Right renal pelvis (tissue), 4 donors: ENCODE measurements at regions not wholly inside any gene's neighbourhood (a gene's known extent, or its start where the extent isn't known, plus 50 kb on each side); places are given as distances from the start of the nearest gene placed in this dataset.
"Not testable (repeated sequence)": the region's sequence is repeated elsewhere in the genome, so short reads cannot be mapped to it uniquely, and the experiment has no call there.

Experiments
- DNase-seq, 4 donors: peaks; one replicate each; pipeline ENCODE4 v3.0.0-alpha.2; 2013; ENCODE audit warnings: low read depth in 4 of 4, low spot score in 3 of 4, missing footprints in 1 of 4

DNA sequence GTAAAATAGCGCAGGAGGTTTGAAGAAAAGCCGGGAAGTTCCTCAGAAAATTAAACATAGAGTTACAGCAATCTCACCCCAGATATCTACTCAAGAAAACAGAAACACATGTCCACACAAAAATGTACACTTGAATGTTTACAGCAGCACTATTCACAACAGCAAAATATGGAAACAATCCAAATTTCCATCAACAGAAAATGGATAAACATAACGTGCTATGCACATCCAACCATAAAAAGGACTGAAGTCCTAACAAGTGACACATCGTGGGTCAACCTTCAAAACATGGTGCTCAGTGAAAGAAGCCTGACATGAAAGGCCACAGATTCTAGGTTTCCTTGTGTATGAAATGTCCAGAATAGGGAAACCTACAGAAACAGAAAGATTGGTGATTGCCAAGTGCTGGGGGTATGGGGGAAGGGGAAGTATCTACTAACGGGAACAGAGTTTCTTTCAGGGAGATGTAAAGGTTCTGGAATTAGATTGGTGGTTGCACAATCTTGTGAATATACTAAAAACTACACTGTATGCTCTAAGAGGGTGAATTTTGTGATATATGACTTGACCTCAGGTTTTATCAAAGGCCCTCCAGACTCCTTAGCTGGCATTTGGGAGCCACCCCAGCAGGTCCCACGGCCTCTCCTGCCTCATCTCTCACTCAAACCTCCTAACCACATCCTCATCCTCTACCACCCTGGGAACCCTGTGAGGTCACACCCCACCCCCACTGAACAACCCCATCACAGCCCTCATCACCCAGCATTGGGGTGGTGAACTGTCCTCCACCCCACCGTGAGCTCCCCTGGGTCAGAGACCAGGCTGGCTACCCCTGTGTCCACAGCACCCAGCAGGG is 69.2 kb upstream of the PRR5 start:
- DNase-seq: no peak

DNA sequence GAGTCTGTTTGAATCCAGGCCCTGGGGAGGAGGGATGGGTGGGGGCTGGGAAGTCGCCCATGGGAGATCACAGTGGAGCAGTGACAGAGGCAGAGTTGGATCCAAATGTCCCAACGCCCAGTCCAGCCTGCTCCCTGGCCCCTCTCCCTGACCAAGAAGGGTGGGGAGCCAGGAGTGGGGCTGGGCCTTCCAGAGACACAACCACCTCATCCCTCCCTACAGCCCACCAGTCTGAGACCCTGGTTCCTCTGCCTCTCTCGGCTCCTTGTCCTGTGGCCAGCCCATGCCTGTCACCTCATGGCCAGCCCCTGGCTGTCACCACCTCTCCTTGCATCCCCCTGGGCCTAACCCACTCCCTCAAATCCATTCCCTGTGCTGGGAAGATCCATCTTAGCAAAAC is 71.2 kb upstream of the PRR5 start:
- no peak for DNase-seq

GRCh38 chr22:44628835-44629234 is 73.2 kb upstream of the PRR5 start:
- no peak for DNase-seq

GRCh38 chr22:44628273-44628672 is 73.7 kb upstream of the PRR5 start:
- DNase-seq: no peak

DNA sequence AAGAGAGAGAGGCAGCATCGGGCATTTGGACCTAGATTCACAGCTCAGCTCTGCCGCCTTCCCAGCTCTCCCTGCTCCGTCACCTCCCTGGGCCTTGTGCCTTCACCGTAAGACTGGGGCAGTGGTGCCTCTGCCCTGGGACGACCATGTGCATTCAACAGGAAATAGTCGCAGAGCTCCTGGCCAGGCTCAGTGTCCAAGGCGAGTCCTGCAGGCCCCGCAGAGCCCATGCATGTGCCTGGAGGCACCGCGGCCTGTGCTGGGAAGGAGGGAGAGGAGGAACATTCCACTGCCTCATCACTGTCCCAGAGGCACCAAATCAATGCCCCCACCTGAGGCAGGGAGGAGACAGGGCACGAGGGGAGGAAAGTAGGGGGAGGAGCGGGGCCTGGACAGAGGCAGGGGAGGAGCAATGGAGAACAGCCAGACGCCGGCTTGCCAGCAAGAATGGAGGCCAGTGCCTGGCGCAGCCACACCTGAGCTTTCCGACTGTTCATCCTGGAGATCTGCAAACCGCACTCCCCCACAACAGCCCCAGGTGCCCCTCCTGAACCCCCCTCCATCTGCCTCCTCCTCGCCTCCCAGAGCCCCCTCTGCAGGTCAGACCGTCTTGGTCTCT is 74.4 kb upstream of the PRR5 start:
- no peak for DNase-seq

DNA sequence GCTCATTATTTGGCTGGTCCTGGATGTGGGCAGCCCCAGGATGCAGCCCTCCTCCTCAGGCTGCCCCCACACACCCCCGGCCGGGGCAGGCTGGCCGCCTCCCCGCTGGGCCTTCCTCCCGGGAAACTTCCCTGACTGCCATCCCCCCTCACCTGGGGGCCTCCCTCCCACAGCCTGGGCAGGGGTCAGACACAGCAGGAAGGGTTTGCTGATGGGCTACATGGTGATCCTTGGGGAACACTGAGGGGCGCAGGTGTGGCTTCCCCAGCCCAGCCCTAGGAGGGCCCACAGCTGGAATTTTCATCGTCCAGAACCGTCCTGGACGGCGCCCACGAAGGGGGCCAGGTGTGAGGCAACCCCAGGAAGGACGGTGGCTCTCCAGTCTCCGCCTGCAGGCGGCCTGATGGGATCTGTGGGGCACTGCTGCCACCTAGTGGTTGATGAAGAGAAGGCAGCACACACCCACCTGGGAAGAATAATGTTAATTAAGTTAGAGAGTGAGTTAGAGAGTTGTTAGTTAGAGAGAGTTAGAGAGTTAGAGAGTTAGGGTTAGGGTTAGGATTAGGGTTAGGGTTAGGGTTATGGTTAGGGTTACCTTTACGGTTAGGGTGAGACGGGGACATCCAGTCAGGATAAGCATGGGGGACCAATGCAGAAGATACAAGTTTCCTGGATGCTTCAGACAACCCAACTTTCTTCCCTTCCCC is 75.9 kb upstream of the PRR5 start:
- DNase-seq: peak; percentile 43 to 61 (median 55)

DNA sequence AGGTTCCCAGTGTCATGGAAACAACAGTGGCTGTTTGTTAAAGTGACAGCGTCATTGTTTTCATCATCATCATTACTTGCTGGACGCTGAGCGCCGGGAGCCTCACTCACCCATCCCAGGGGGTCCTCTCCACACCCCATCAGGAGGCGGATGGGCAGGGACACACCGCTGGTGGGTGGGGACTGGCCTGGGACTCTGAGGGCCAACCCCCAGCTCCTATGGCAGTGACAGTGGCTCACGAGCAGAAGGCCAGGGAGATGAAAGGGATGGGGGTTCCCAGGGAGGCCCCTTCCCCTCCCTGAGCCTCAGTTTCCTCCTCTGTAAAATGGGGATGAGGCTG is 76.6 kb upstream of the PRR5 start:
- DNase-seq: no peak

DNA sequence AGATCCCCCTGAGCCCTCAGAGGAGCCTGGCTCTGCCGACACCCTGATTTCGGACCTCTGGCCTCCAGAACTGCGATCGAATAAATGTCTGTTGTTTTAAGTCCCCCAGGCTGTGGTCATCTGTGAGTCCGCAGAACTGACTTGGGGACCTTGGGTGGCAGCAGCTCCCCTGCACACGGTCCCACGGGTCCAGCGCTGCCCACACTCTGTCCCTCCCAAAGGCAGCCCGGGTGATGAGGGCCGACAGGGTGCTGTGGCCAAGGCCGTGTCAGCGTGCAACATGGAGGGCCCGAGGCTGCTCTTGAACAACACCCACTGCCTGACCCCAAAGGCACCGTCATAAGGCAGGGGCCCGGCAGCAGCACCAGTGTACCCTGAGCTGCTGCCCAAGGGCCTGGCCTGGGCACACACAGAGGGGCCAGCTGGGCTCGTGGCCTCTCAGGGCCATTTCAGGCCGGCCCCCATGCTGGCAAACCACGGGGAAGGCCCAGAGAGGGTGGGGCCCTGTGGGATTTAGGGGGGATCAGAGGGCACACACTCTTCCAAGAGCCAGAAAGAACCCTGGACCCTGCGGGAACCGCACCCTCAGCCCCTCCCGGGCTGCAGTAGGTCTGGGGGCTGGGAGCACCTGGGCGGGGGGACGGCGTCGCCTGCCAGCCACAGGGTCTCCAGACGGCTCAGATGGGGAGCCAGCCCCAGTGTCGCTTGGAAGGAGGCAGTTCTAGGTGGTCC is 77.1 kb upstream of the PRR5 start:
- DNase-seq: no peak

DNA sequence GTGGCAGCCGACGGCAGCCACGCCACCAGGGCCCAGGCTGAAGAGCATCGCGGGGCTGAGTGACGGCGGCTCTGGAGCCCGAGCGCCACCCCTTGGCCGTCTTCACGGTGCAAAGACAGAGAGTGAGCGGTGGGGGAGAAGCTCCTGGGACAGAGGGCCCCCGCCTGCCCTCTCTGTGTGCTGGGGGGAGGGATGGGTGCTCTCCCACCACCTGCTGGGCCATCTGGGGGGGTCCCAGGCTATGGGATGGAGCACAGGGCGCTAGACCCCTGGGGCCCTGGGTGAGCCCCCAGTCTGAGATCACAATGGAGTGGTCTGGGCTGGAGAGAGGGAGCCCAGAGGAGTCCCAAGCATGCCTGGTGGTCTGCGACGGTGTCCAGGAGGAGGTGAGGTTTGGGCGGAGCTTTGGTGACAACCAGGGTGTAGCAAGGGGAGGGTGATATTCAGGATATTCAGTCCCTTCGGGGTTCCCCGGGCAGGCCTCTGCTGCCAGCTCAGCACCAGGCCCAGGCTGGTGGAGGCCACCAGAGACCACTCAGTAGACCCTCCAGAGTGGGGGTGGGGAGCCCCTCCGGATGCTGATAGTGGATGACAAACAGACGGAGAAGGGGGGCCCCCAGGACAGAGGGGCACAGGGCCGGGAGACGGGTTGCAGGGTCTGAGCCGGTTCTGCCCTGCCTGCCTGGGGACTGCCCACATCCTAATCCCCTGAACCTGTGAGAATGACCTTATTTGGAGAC is 78.1 kb upstream of the PRR5 start:
- no peak for DNase-seq

GRCh38 chr22:44622679-44623078 is 79.3 kb upstream of the PRR5 start:
- no peak for DNase-seq

DNA sequence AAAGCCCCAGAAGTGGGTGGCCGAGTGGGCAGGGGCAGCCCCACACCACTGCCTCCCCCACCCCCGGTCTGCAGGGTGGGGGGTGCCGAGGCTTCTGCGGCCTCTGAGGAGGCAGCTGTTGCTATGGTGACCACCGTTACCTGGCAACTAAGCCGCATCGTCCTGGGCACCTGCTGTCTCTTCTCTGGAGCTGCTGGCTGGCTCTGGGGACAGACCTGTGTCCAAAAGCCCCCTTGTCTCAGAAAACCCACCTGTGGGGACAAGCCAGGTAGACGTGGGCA is 79.9 kb upstream of the PRR5 start:
- no peak for DNase-seq

DNA sequence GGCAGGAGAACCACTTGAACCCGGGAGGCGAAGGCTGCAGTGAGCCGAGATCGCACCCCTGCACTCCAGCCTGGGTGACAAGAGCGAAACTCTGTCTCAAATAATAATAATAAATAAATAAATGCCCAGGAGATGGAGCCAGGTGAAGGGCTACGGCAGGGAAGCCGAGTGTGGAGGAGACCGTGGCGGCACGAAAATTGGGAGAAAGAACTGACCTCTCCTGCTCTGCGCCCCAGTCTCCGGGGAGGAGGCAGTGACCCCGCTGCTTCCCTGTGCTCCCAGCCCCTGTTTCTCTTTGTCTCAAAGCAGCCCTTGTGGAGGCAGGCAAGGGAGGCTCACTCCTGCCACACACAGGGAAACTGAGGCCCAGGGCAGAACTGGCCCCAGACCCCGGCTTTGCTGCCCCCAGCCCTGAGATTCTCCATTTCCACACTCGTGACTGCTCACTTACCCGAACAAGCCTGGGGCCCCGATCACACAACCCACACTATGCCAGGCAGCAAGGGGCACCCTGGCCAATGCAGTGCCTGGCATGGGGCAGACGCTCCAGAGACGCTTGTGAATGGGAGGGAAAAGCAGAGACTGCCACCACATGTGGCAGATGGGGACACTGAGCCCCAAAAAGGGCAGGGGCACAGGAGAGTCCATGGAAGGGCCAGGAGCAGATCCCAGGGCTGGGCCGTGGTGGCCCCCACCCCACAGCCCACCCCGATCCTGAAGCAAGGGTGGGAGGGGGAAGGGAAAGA is 80.4 kb upstream of the PRR5 start:
- no peak for DNase-seq

GRCh38 chr22:44620841-44621257 is 81.2 kb upstream of the PRR5 start:
- no peak for DNase-seq

GRCh38 chr22:44620129-44620840 is 81.7 kb upstream of the PRR5 start:
- DNase-seq: peak; percentile 50 to 71 (median 57)

- DNase-seq: not testable (repeated sequence)
These were observed 82.4 kb upstream of the PRR5 start for GRCh38 chr22:44619560-44620128.

DNA sequence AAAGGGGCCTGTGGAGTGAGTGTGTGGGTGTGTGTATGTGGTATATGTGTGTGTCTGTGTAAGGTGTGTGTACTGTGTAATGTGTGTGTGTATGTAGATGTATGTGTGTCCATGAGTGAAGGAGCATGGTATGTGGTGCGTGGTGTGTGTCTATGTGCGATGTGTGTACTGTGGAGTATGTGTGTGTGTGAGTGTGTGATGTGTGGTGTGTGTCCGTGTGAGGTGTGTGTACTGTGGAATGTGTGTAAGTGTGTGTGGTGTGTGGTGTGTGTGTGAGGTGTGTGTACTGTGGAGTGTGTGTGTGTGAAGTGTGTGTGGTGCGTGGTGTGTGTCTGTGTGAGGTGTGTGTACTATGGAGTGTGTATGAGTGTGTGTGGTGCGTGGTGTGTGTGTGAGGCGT is 83.1 kb upstream of the PRR5 start:
- not testable (repeated sequence) for DNase-seq

DNA sequence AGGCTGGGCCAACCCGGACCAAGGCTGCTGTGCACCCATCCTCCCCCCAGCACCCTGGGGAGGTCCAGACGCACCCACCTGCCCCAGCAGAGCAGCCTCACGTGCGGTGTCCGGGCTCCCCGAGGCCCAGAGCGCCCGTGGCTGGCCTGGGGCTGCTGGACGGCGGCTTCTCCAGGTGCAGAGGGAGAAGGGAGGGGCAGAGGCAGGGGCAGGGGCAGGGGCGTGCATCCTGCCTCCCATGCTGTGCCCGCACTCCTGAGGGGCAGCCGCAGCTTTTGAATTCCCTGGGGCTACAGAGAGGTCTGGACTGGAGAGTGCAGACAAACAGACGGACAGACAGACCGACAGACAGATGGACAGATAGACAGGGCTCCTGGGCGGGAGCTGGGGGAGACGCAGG is 83.6 kb upstream of the PRR5 start:
- DNase-seq: no peak

DNA sequence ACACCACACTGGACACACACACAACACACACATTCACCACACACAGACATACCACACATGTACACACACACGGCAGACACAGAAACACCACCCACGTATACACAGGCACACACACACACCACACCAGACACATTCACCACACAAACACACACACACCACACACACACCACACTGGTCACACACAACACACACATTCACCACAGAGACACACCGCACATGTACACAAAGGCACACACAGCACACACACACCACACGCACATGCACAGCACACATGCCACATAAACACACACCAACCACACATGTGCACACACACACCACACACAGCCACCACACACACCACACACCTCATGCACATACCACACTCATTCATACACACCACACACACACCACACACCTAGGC is 84.2 kb upstream of the PRR5 start:
- no peak for DNase-seq
